CD14-positive monocyte (primary cell): ENCODE measurements at regions not wholly inside any gene's neighbourhood (a gene's known extent, or its start where the extent isn't known, plus 50 kb on each side); places are given as distances from the start of the nearest gene placed in this dataset.

Experiments
- DNase-seq, 3 donors: peaks; one replicate each; pipeline ENCODE4 v3.0.0-alpha.2; 2011 to 2022
- H2AFZ ChIP-seq: 2 replicates; pipeline ENCODE4 v1.6.0; 2012; ENCODE audit warnings: mild to moderate bottlenecking, low read depth, low read length, inconsistent platforms; ENCODE audit not compliant: insufficient read depth, poor library complexity, severe bottlenecking
- H3K27ac ChIP-seq, 2 donors: 1 replicate in 1 of 2; 2 replicates in 1 of 2; pipeline ENCODE4 v1.5.1; 2012 to 2013; ENCODE audit warnings: low read length in 2 of 2, control low read depth in 1 of 2, inconsistent platforms in 1 of 2, low read depth in 1 of 2, mild to moderate bottlenecking in 1 of 2
- H3K27me3 ChIP-seq, 2 donors: one replicate each; pipeline versions ENCODE4 v1.6.0 to v1.6.1; 2011 to 2013; ENCODE audit warnings: low read length in 2 of 2; ENCODE audit not compliant: control insufficient read depth in 2 of 2, insufficient read depth in 2 of 2
- H3K36me3 ChIP-seq, 2 donors: replicated peaks in 1 of 2; 1 replicate in 1 of 2; 2 replicates in 1 of 2; pipeline versions ENCODE4 v1.5.1 to v1.6.1; 2012 to 2013; ENCODE audit warnings: low read length in 2 of 2, control low read depth in 1 of 2, inconsistent platforms in 1 of 2, mild to moderate bottlenecking in 1 of 2; ENCODE audit not compliant: insufficient read depth in 2 of 2, control insufficient read depth in 1 of 2
- H3K4me1 ChIP-seq, 2 donors: 1 replicate in 1 of 2; 2 replicates in 1 of 2; pipeline versions ENCODE4 v1.5.1 to v1.6.1; 2012 to 2013; ENCODE audit warnings: low read length in 2 of 2, control low read depth in 1 of 2, inconsistent platforms in 1 of 2, mild to moderate bottlenecking in 1 of 2, moderate library complexity in 1 of 2; ENCODE audit not compliant: insufficient read depth in 2 of 2, control insufficient read depth in 1 of 2
- H3K4me2 ChIP-seq: replicated peaks from 2 replicates; pipeline ENCODE3; 2012; ENCODE audit warnings: low read length, moderate library complexity, mild to moderate bottlenecking; ENCODE audit not compliant: poor library complexity, severe bottlenecking; ENCODE audit errors: extremely low read depth
- H3K4me3 ChIP-seq, 3 experiments: fragments of 200-600 bp in 1 of 3; sonication (generic) in 1 of 3; replicated peaks in 1 of 3; 1 replicate in 2 of 3; 2 replicates in 1 of 3; pipeline ENCODE4 v1.5.1; 2011 to 2013; ENCODE audit warnings: low read length in 3 of 3, mild to moderate bottlenecking in 3 of 3, control low read depth in 2 of 3, low read depth in 2 of 3, inconsistent platforms in 1 of 3, moderate library complexity in 1 of 3
- H3K79me2 ChIP-seq: 2 replicates; pipeline ENCODE4 v1.6.0; 2012; ENCODE audit warnings: mild to moderate bottlenecking, control low read depth, inconsistent platforms, low read length, moderate library complexity; ENCODE audit not compliant: insufficient read depth
- H3K9ac ChIP-seq: 2 replicates; pipeline ENCODE4 v1.6.0; 2017; ENCODE audit warnings: low read length, mild to moderate bottlenecking; ENCODE audit not compliant: insufficient read depth, poor library complexity, severe bottlenecking
- H3K9me3 ChIP-seq, 2 donors: replicated peaks in 1 of 2; 1 replicate in 1 of 2; 2 replicates in 1 of 2; pipeline versions ENCODE4 v1.5.1 to v1.6.1; 2012 to 2013; ENCODE audit warnings: low read length in 2 of 2, control low read depth in 1 of 2; ENCODE audit not compliant: control insufficient read depth in 1 of 2, insufficient read depth in 1 of 2
- H4K20me1 ChIP-seq: 2 replicates; pipeline ENCODE4 v1.6.0; 2012; ENCODE audit warnings: mild to moderate bottlenecking, low read length, control low read depth, moderate library complexity; ENCODE audit not compliant: insufficient read depth
- H3K27ac Mint-ChIP-seq, 7 donors: one replicate each; pipeline ENCODE4 v1.8.0; 2020; ENCODE audit warnings: mild to moderate bottlenecking in 7 of 7, mixed read lengths in 7 of 7, moderate library complexity in 6 of 7, inconsistent platforms in 2 of 7
- H3K27me3 Mint-ChIP-seq, 3 donors: one replicate each; pipeline ENCODE4 v1.8.0; 2021 to 2022; ENCODE audit warnings: low read depth in 3 of 3, mild to moderate bottlenecking in 3 of 3, mixed read lengths in 3 of 3, moderate library complexity in 3 of 3, inconsistent platforms in 1 of 3
- H3K36me3 Mint-ChIP-seq, 2 donors: one replicate each; pipeline ENCODE4 v1.8.0; 2020; ENCODE audit warnings: mixed read lengths in 2 of 2, inconsistent platforms in 1 of 2, mild to moderate bottlenecking in 1 of 2
- H3K4me1 Mint-ChIP-seq: one replicate; pipeline ENCODE4 v1.8.0; 2020; ENCODE audit warnings: mild to moderate bottlenecking, mixed read lengths
- H3K4me3 Mint-ChIP-seq, 2 donors: one replicate each; pipeline ENCODE4 v1.8.0; 2020; ENCODE audit warnings: mild to moderate bottlenecking in 2 of 2, mixed read lengths in 2 of 2, moderate library complexity in 1 of 2
- H3K9me3 Mint-ChIP-seq, 7 donors: one replicate each; pipeline ENCODE4 v1.8.0; 2020 to 2022; ENCODE audit warnings: mixed read lengths in 7 of 7, mild to moderate bottlenecking in 6 of 7, moderate library complexity in 6 of 7, inconsistent platforms in 2 of 7
- WGBS: methylation state at CpG from one replicate; pipeline ENCODE4 v1.1.5; 2013; ENCODE audit warnings: missing lambda C conversion rate; ENCODE audit not compliant: insufficient coverage; 5-methylcytosine and 5-hydroxymethylcytosine counted together
- intact Hi-C, 2 donors: fragments of 100-400 bp; cut with micrococcal nuclease; formaldehyde crosslinking; loops; one replicate each; pipeline versions ENCODE4 v1.15.0 to v1.15.1; 2023
- TF ChIP-seq, protein P1 (sequence below): fragments of 200-600 bp; IDR thresholded peaks from one replicate; pipeline ENCODE4 v1.8.0; 2022; ENCODE audit warnings: antibody characterized with exemption, mild to moderate bottlenecking

DNA sequence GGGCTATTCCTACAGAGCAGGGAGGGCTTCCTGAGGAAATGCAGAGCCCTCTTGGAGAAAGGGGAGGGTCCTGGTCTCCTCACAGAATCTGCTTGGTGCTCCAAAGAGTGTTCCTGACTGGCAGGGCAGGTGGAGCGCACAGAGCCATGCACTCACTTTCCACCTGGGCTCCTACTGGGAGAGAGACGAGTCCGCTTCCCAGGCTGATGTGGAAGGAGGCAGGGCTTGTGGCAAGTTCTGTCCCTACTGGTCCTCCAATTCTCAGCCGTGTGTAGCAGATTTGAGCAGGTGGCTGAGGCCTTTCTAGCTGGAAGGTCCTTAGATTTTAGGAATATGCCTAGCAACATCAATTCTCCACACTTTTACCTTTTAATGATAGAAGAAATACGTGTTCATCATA lies 111.5 kb upstream of the MKI67 start:
- 100% methylated on average over 3 of the region's 5 CpGs for WGBS
- Mint-ChIP-seq H3K27me3 (peaks cover 2 to 6% (median 5%) of the 10 kb centered on the region in 3 donors), H3K36me3 (no peaks in the 10 kb centered on the region), H3K9me3 (peaks cover 4 to 11% (median 8%) of the 10 kb centered on the region in 7 donors), H3K27ac (no peak overlapping the region), H3K4me3 (no peak overlapping the region), H3K4me1 (no peaks in the 10 kb centered on the region)
- Histone ChIP-seq H3K27ac (no peak overlapping the region), H3K79me2 (no peaks in the 10 kb centered on the region), H2AFZ (no peak overlapping the region), H3K9ac (no peak overlapping the region), H3K4me2 (no peak overlapping the region), H4K20me1 (no peaks in the 10 kb centered on the region), H3K36me3 (no peaks in the 10 kb centered on the region), H3K9me3 (peaks cover 5 to 9% of the 10 kb centered on the region in 2 donors), H3K4me1 (no peaks in the 10 kb centered on the region), H3K4me3 (no peak overlapping the region), H3K27me3 (no peaks in the 10 kb centered on the region)
- DNase-seq = no peak
- TF ChIP-seq, protein P1, sequence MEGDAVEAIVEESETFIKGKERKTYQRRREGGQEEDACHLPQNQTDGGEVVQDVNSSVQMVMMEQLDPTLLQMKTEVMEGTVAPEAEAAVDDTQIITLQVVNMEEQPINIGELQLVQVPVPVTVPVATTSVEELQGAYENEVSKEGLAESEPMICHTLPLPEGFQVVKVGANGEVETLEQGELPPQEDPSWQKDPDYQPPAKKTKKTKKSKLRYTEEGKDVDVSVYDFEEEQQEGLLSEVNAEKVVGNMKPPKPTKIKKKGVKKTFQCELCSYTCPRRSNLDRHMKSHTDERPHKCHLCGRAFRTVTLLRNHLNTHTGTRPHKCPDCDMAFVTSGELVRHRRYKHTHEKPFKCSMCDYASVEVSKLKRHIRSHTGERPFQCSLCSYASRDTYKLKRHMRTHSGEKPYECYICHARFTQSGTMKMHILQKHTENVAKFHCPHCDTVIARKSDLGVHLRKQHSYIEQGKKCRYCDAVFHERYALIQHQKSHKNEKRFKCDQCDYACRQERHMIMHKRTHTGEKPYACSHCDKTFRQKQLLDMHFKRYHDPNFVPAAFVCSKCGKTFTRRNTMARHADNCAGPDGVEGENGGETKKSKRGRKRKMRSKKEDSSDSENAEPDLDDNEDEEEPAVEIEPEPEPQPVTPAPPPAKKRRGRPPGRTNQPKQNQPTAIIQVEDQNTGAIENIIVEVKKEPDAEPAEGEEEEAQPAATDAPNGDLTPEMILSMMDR = no peak
- intact Hi-C loops = no loop called here

DNA sequence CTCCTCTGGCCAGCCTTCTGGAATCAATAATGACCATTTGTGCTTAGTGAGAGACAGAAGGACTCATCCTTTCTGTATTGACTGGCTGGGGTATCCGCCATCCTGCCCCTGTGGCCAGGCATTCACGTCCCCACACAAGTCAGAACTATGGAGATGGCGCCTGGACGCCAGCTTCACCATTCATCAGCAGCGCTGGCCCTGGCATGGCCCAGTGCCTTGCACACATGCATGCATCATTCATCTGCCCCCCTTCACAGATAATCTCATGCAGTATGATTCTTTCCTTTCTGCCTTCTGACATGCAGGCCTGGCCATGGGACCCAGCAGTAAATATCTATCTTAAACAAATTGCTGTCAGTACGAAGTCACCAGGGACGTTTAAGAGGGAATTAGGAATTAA lies 114.8 kb upstream of the MKI67 start:
- H3K79me2 ChIP-seq = no peaks in the 10 kb centered on the region
- Mint-ChIP-seq H3K9me3 (no peaks in the 10 kb centered on the region), H3K36me3 (no peaks in the 10 kb centered on the region), H3K27ac (no peak overlapping the region), H3K27me3 (peaks cover 3 to 7% (median 5%) of the 10 kb centered on the region in 3 donors), H3K4me3 (no peak overlapping the region), H3K4me1 (no peaks in the 10 kb centered on the region)
- no peaks in the 10 kb centered on the region for H4K20me1 ChIP-seq
- DNase-seq = no peak
- no peak overlapping the region for H3K4me3 ChIP-seq
- H3K27me3 ChIP-seq = no peaks in the 10 kb centered on the region
- no peak overlapping the region for H3K9ac ChIP-seq
- H2AFZ ChIP-seq = no peak overlapping the region
- TF ChIP-seq, protein P1 = no peak
- H3K27ac ChIP-seq = no peak overlapping the region
- H3K9me3 ChIP-seq = no peaks in the 10 kb centered on the region
- WGBS = 89% methylated on average over 5 of the region's 7 CpGs
- H3K36me3 ChIP-seq = no peaks in the 10 kb centered on the region
- H3K4me2 ChIP-seq = no peak overlapping the region
- intact Hi-C loops = no loop called here
- no peaks in the 10 kb centered on the region for H3K4me1 ChIP-seq
